ENCODE measurements at regions not wholly inside any gene's neighbourhood (a gene's known extent, or its start where the extent isn't known, plus 50 kb on each side); places are given as distances from the start of the nearest gene placed in this dataset.

GRCh38 chr15:94930960-94931359 lies 699.6 kb downstream of the MCTP2 start:
- TF ChIP-seq CTCF (IDR thresholded peaks at IDR 0.05) (no peak), POLR2A (IDR thresholded peaks at IDR 0.05) (no peak), POLR2AphosphoS5 (IDR thresholded peaks at IDR 0.05) (no peak)
